Liver (tissue), 8 donors: ENCODE measurements at regions not wholly inside any gene's neighbourhood (a gene's known extent, or its start where the extent isn't known, plus 50 kb on each side); places are given as distances from the start of the nearest gene placed in this dataset.

Experiments used
- DNase-seq: peaks from one replicate; pipeline ENCODE4 v3.0.0-alpha.2; 2017; ENCODE audit warnings: low spot score
- H3K27ac ChIP-seq, 2 donors: one replicate each; pipeline ENCODE4 v1.7.0; 2013; ENCODE audit warnings: inconsistent platforms in 2 of 2, low read length in 2 of 2, control low read depth in 1 of 2, low read depth in 1 of 2, mild to moderate bottlenecking in 1 of 2
- H3K27me3 ChIP-seq, 4 donors: one replicate each; pipeline versions ENCODE4 v1.6.1 to v1.7.0; 2013; ENCODE audit warnings: low read length in 3 of 4, inconsistent platforms in 1 of 4, mild to moderate bottlenecking in 1 of 4, moderate library complexity in 1 of 4; ENCODE audit not compliant: control insufficient read depth in 4 of 4, insufficient read depth in 4 of 4
- H3K36me3 ChIP-seq, 4 donors: one replicate each; pipeline versions ENCODE4 v1.6.1 to v1.7.0; 2013; ENCODE audit warnings: low read length in 3 of 4, mild to moderate bottlenecking in 3 of 4, low read depth in 1 of 4, moderate library complexity in 1 of 4; ENCODE audit not compliant: control insufficient read depth in 4 of 4, insufficient read depth in 3 of 4
- H3K4me1 ChIP-seq, 4 donors: one replicate each; pipeline versions ENCODE4 v1.6.1 to v1.7.0; 2013; ENCODE audit warnings: low read length in 3 of 4, mild to moderate bottlenecking in 3 of 4, moderate library complexity in 1 of 4; ENCODE audit not compliant: control insufficient read depth in 4 of 4, insufficient read depth in 4 of 4
- H3K4me3 ChIP-seq, 3 donors: one replicate each; pipeline versions ENCODE4 v1.6.1 to v1.7.0; 2013; ENCODE audit warnings: low read length in 3 of 3, control low read depth in 1 of 3, low read depth in 1 of 3, mild to moderate bottlenecking in 1 of 3
- H3K9ac ChIP-seq, 2 donors: one replicate each; pipeline ENCODE4 v1.7.0; 2013; ENCODE audit warnings: low read length in 2 of 2, mild to moderate bottlenecking in 2 of 2, moderate library complexity in 2 of 2, control low read depth in 1 of 2, low read depth in 1 of 2
- H3K9me3 ChIP-seq, 4 donors: one replicate each; pipeline versions ENCODE4 v1.6.1 to v1.7.0; 2013; ENCODE audit warnings: low read length in 3 of 4; ENCODE audit not compliant: control insufficient read depth in 4 of 4
- ATF3 ChIP-seq: IDR thresholded peaks from 2 replicates; pipeline ENCODE4 v1.6.1; 2016; ENCODE audit warnings: antibody characterized with exemption
- CTCF ChIP-seq: fragments of 150-350 bp; IDR thresholded peaks from 2 replicates; pipeline ENCODE4 v1.5.1; 2017; ENCODE audit warnings: improper control_type of control experiment, low read depth, low read length; ENCODE audit not compliant: missing input control
- EGR1 ChIP-seq, 2 donors: IDR thresholded peaks; 2 replicates each; pipeline ENCODE4 v1.6.1; 2016 to 2018; ENCODE audit warnings: antibody characterized with exemption in 2 of 2, low read depth in 2 of 2
- FOXA1 ChIP-seq: IDR thresholded peaks from 2 replicates; pipeline ENCODE4 v1.6.1; 2016; ENCODE audit warnings: antibody characterized with exemption
- GABPA ChIP-seq, 2 donors: IDR thresholded peaks in 1 of 2; conservative IDR thresholded peaks in 1 of 2; 2 replicates each; pipeline ENCODE4 v1.6.1; 2016; ENCODE audit warnings: antibody characterized with exemption in 2 of 2, mild to moderate bottlenecking in 1 of 2, moderate library complexity in 1 of 2
- HNF4A ChIP-seq, 2 donors: conservative IDR thresholded peaks; 2 replicates each; pipeline ENCODE4 v1.6.1; 2016; ENCODE audit warnings: antibody characterized with exemption in 2 of 2, mild to moderate bottlenecking in 2 of 2
- HNF4G ChIP-seq: IDR thresholded peaks from 2 replicates; pipeline ENCODE4 v1.6.1; 2016; ENCODE audit warnings: antibody characterized with exemption
- JUND ChIP-seq, 2 donors: IDR thresholded peaks; 2 replicates each; pipeline ENCODE4 v1.6.1; 2016; ENCODE audit warnings: antibody characterized with exemption in 2 of 2
- MAX ChIP-seq: IDR thresholded peaks from 2 replicates; pipeline ENCODE4 v1.6.1; 2016; ENCODE audit warnings: antibody characterized with exemption
- NR2F2 ChIP-seq: IDR thresholded peaks from 2 replicates; pipeline ENCODE4 v1.6.1; 2016; ENCODE audit warnings: antibody characterized with exemption
- RAD21 ChIP-seq, 2 donors: IDR thresholded peaks; 2 replicates each; pipeline ENCODE4 v1.6.1; 2016; ENCODE audit warnings: antibody characterized with exemption in 2 of 2, mild to moderate bottlenecking in 2 of 2
- REST ChIP-seq: IDR thresholded peaks from 2 replicates; pipeline ENCODE4 v1.6.1; 2016; ENCODE audit warnings: antibody characterized with exemption, mild to moderate bottlenecking
- RXRA ChIP-seq, 2 donors: IDR thresholded peaks; 2 replicates each; pipeline ENCODE4 v1.6.1; 2017 to 2018; ENCODE audit warnings: antibody characterized with exemption in 2 of 2, mild to moderate bottlenecking in 1 of 2
- SP1 ChIP-seq: IDR thresholded peaks from 2 replicates; pipeline ENCODE4 v1.6.1; 2018; ENCODE audit warnings: antibody characterized with exemption, mild to moderate bottlenecking
- YY1 ChIP-seq: IDR thresholded peaks from 2 replicates; pipeline ENCODE4 v1.6.1; 2016; ENCODE audit warnings: antibody characterized with exemption, mild to moderate bottlenecking
- ZBTB33 ChIP-seq: IDR thresholded peaks from 2 replicates; pipeline ENCODE4 v1.6.1; 2016; ENCODE audit warnings: antibody characterized with exemption
- WGBS: extraction: QIAGEN DNeasy Blood & Tissue Kit; methylation state at CpG from one replicate; pipeline ENCODE4 v1.1.7; 2013; 5-methylcytosine and 5-hydroxymethylcytosine counted together
- donor health status: healthy.
- donor health status: healthy.
- donor health status: healthy.
- donor health status: healthy.
- donor health status: healthy.

DNA sequence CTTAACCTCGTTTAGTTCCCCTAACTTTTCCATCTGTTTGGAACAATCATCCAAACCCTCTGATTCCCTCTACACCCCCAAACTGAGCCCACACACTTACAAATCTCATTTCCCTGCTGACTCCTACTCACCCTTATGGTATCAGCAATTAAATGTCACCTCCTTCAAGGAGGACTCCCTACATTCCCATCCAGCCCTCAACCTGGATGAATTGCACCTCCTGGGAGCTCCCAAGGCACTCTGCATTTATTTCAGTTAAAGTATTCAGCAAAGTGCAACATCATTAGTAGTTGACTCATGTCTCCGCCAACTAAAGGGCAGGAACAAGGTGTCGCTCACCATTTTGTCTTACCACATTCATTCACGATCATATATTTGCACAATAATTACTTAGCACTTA lies 353.5 kb downstream of the TMEM114 start:
- Histone ChIP-seq H3K4me1 (no peaks in the 10 kb centered on the region), H3K27ac (no peak overlapping the region), H3K9me3 (no peaks in the 10 kb centered on the region), H3K36me3 (no peaks in the 10 kb centered on the region), H3K27me3 (no peaks in the 10 kb centered on the region), H3K4me3 (no peak overlapping the region), H3K9ac (no peak overlapping the region)
- WGBS, result 80% methylated on average over 4 of the region's 4 CpGs
- TF ChIP-seq JUND (IDR thresholded peaks at IDR 0.05), result no peak
- TF ChIP-seq RAD21 (IDR thresholded peaks at IDR 0.05), result no peak
- no peak for TF ChIP-seq HNF4G
- TF ChIP-seq REST, result no peak
- DNase-seq, result no peak

DNA sequence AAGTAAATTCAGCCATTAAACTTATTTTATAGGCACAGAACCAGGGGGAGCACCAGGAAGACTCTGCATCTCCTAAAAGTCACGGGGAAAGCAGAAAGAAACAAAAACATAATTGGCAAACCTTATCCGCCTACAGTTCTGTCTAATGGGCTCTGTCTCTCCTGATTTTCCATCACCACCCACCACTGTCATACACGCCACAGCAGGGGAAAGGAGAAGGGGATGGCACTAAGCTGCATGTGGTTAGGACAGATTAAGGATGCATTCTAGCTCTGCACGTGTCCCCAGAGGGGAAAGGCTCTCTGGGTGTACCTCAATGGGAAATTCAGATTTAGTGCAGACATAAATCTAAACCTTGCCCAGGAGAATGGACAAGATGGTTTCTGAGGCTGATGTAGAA lies 359.8 kb downstream of the TMEM114 start:
- whole genome bisulfite sequencing, result 61% methylated on average over 4 of the region's 4 CpGs

More for the DNA sequence above, 359.8 kb downstream of the TMEM114 start:
- no peak overlapping the region for H3K4me3 ChIP-seq
- H3K4me1 ChIP-seq, result no peaks in the 10 kb centered on the region
- H3K27me3 ChIP-seq, result no peaks in the 10 kb centered on the region
- no peak overlapping the region for H3K27ac ChIP-seq
- H3K9me3 ChIP-seq, result no peaks in the 10 kb centered on the region
- TF ChIP-seq SP1 (no peak), HNF4A (conservative IDR thresholded peaks at IDR 0.05) (no peak), JUND (IDR thresholded peaks at IDR 0.05) (no peak), ZBTB33 (no peak), NR2F2 (no peak), MAX (no peak), YY1 (no peak), HNF4G (no peak), EGR1 (IDR thresholded peaks at IDR 0.05; ENCODE audit: low read depth in 2 of 2) (no peak), ATF3 (no peak), RXRA (IDR thresholded peaks at IDR 0.05) (no peak), FOXA1 (no peak), RAD21 (IDR thresholded peaks at IDR 0.05) (no peak), REST (no peak), CTCF (no peak), GABPA (IDR thresholded peaks at IDR 0.05 in 1 of 2, conservative IDR thresholded peaks at IDR 0.05 in 1 of 2) (no peak)
- no peaks in the 10 kb centered on the region for H3K36me3 ChIP-seq
- H3K9ac ChIP-seq, result no peak overlapping the region
- no peak for DNase-seq
